ENCODE measurements at regions not wholly inside any gene's neighbourhood (a gene's known extent, or its start where the extent isn't known, plus 50 kb on each side); places are given as distances from the start of the nearest gene placed in this dataset.

DNA sequence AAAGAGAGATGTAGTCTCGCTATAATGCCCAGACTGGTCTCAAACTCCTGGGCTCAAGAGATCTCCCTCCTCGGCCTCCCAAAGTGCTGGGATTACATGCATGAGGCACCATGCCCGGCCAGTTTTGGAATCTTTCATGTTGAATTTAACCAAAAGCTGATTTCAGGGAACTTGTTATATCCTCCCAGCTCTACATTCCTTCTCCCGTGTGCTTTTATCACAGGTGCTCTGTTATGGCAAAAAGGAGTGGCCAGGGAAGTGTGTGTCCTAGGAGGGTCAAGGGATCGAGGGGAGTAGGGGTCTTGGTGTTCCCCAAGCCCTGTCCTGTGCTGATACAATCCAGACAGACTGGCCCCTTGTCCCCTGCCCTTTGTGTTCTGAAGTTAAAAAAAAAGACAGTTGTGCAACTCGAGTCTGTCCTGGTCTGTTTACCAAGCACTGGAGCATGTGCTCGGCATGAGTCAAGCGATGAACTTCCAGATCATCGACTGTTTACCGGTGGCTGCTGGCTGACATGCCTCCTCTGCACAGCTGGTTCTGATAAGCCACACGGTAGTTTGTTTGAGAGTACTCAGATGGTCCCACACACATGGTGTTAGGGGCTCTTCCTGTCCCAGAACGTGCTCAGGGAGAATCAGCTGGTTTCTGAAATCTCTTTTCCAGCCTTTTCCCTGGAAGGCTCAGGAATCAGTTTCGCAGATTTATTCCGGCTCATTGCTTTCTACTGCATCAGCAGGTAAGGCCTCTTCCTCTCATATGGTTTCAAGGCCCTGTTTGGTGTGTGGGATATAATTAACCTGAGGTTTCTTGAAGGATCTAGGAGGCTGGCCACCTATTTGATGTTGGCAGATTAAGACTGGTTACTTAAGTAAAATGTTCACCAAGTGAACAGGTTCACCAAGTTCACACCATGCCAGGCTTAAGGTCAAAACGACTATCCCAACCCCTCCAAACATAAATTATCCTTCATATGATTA is 52.6 kb upstream of the NAA20 start:
- TF ChIP-seq POLR2AphosphoS5 (IDR thresholded peaks at IDR 0.05; ENCODE audit: low read depth), result no peak
- no peak for TF ChIP-seq CTCF (IDR thresholded peaks at IDR 0.05; ENCODE audit: insufficient read depth, low read length)
- TF ChIP-seq GABPA (IDR thresholded peaks at IDR 0.05; ENCODE audit: low read depth), result no peak
